T-helper 17 cell (primary cell): ENCODE measurements at regions not wholly inside any gene's neighbourhood (a gene's known extent, or its start where the extent isn't known, plus 50 kb on each side); places are given as distances from the start of the nearest gene placed in this dataset.

Source experiments
- ATAC-seq: fragments of 150-1000 bp; cut with Tn5 transposase; 2 replicates; pipeline ENCODE4 v1.10.0; 2021; ENCODE audit warnings: mild to moderate bottlenecking, moderate library complexity
- DNase-seq, 3 donors: peaks; one replicate each; pipeline versions ENCODE4 v3.0.0 to v3.0.0-alpha.2; 2020 to 2021
- H3K9me3 ChIP-seq: one replicate; pipeline ENCODE4 v1.7.0; 2013; ENCODE audit warnings: low read length, mild to moderate bottlenecking; ENCODE audit not compliant: control insufficient read depth, poor library complexity, severe bottlenecking
- H3K27ac Mint-ChIP-seq: one replicate; pipeline ENCODE4 v1.8.0; 2022; ENCODE audit warnings: mild to moderate bottlenecking, moderate library complexity, mixed read lengths
- H3K27me3 Mint-ChIP-seq: one replicate; pipeline ENCODE4 v1.8.0; 2022; ENCODE audit warnings: mixed read lengths
- H3K36me3 Mint-ChIP-seq: one replicate; pipeline ENCODE4 v1.8.0; 2022; ENCODE audit warnings: low read depth, mixed read lengths
- H3K4me1 Mint-ChIP-seq: one replicate; pipeline ENCODE4 v1.8.0; 2022; ENCODE audit warnings: mild to moderate bottlenecking, mixed read lengths
- H3K4me3 Mint-ChIP-seq: one replicate; pipeline ENCODE4 v1.8.0; 2022; ENCODE audit warnings: mild to moderate bottlenecking, moderate library complexity, mixed read lengths

DNA sequence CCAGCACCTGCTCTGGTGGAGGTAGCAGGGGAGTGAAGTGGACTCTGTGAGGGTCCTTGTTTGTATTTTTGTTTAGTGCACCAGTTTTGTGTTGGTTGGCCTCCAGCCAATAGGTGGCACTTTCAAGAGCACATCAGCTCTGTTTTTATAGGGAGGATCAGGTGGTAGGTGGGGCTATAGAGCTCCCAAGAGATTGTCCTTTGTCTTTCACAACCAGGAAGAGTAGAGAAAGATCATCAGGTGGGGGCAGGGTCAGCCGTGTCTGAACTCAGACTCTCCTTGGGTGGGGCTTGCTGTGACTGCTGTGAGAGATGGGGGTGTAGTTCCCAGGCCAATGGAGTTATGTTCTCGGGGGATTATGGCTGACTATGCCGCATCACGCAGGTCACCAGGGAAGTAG is 159.8 kb downstream of the ZNF326 start:
- ATAC-seq, result no peak
- no peaks in the 10 kb centered on the region for H3K9me3 ChIP-seq
- H3K4me3 Mint-ChIP-seq, result no peak overlapping the region
- H3K4me1 Mint-ChIP-seq, result no peaks in the 10 kb centered on the region
- DNase-seq, result no peak
- H3K27ac Mint-ChIP-seq, result no peak overlapping the region
- H3K36me3 Mint-ChIP-seq, result peaks cover 2% of the 10 kb centered on the region
- peaks cover 24% of the 10 kb centered on the region for H3K27me3 Mint-ChIP-seq

DNA sequence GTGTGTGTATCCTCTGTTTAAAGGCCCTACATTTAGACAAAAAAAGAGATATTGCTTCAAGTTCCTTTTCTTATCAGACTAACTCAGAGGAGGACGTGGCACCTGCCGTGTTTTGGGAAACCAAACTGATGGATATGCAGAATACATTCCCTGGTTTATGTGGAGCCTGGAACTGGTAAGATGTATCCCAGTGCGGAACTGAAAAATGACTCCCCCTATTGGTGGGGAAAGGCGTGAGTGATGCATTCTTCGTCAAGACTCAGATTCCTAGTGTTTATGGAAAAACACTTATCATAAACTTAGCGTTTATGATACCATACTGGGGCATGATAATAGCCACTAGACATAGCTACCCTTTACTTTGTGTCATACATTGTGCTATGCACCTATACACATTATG is 154.2 kb downstream of the ZNF326 start:
- no peaks in the 10 kb centered on the region for H3K4me1 Mint-ChIP-seq
- H3K27ac Mint-ChIP-seq, result no peak overlapping the region
- H3K9me3 ChIP-seq, result no peaks in the 10 kb centered on the region
- DNase-seq (no peak), ATAC-seq (no peak)
- H3K4me3 Mint-ChIP-seq, result no peak overlapping the region
- H3K27me3 Mint-ChIP-seq, result peaks cover 6% of the 10 kb centered on the region
- no peaks in the 10 kb centered on the region for H3K36me3 Mint-ChIP-seq

DNA sequence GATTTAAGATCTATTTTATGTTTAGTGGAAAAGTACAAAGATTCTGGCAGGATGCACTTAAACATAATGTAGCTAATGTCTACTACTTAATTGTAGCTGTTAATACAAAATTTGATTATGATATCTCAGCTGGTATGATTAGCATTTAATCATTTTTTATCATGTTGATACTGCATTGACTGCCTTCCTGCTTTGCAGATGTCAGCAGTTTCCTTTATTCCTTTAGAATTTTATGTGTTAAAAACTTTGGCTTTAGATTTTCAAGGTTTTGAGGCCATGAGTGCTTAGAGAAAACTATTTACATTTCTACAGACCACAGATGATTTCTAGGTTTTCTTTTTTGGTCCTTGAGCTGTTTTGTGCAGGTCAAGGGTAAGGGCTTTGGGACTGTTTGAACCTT is 152.2 kb downstream of the ZNF326 start:
- Mint-ChIP-seq H3K27me3 (peaks cover 6% of the 10 kb centered on the region), H3K27ac (no peak overlapping the region), H3K4me1 (no peaks in the 10 kb centered on the region), H3K36me3 (no peaks in the 10 kb centered on the region), H3K4me3 (no peak overlapping the region)
- DNase-seq, result no peak
- H3K9me3 ChIP-seq, result no peaks in the 10 kb centered on the region
- no peak for ATAC-seq

- H3K27me3 Mint-ChIP-seq, result peaks cover 6% of the 10 kb centered on the region
- DNase-seq (no peak), ATAC-seq (no peak)
- H3K4me3 Mint-ChIP-seq, result no peak overlapping the region
- no peaks in the 10 kb centered on the region for H3K9me3 ChIP-seq
- no peaks in the 10 kb centered on the region for H3K4me1 Mint-ChIP-seq
- H3K36me3 Mint-ChIP-seq, result no peaks in the 10 kb centered on the region
- H3K27ac Mint-ChIP-seq, result no peak overlapping the region
These were observed 149.9 kb downstream of the ZNF326 start for GRCh38 chr1:90144820-90145219.

DNA sequence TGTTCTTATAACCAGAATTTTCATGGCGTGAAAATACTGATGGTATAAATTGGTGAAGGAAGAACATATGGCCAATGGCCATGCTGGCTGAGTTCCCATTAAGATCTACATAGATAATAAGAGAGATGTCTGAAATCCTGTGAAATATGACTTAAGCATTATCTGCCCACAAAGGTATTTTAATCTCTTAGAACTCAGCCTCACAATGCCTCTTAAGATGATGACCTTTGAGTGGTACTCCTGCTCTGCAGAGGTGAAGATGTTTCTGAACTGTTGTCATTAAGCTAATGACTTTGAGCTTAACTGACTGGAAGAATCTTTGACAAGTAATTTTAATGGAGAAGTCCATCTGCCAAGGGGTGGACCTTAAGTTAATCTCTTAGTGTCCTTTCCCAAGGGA is 148.7 kb downstream of the ZNF326 start:
- no peaks in the 10 kb centered on the region for H3K36me3 Mint-ChIP-seq
- H3K27ac Mint-ChIP-seq, result no peak overlapping the region
- ATAC-seq, result no peak
- no peak overlapping the region for H3K4me3 Mint-ChIP-seq
- no peak for DNase-seq
- H3K9me3 ChIP-seq, result no peaks in the 10 kb centered on the region
- peaks cover 6% of the 10 kb centered on the region for H3K27me3 Mint-ChIP-seq
- H3K4me1 Mint-ChIP-seq, result no peaks in the 10 kb centered on the region

DNA sequence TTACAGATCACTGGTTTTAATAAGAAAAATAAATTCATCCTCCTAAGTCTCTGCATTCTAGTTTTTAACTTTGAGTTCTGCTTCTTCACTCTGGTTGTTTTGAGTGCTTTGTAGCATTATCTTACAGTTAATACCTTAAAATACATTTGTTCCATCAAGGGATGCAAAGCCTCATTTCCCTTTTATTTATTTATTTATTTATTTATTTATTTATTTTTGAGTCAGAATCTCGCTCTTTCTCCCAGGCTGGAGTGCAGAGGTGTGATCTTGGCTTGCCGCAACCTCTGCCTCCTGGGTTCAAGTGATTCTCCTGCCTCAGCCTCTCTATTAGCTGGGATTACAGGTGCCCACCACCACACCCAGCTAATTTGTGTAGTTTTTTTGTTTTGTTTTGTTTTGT is 147.8 kb downstream of the ZNF326 start:
- ATAC-seq (no peak), DNase-seq (no peak)
- no peak overlapping the region for H3K27ac Mint-ChIP-seq
- H3K4me1 Mint-ChIP-seq, result no peaks in the 10 kb centered on the region
- H3K4me3 Mint-ChIP-seq, result no peak overlapping the region
- H3K9me3 ChIP-seq, result no peaks in the 10 kb centered on the region
- H3K36me3 Mint-ChIP-seq, result no peaks in the 10 kb centered on the region
- H3K27me3 Mint-ChIP-seq, result peaks cover 3% of the 10 kb centered on the region

- DNase-seq (no peak), ATAC-seq (no peak)
- Mint-ChIP-seq H3K36me3 (no peaks in the 10 kb centered on the region), H3K4me3 (no peak overlapping the region), H3K27ac (no peak overlapping the region), H3K27me3 (no peaks in the 10 kb centered on the region), H3K4me1 (no peaks in the 10 kb centered on the region)
- H3K9me3 ChIP-seq, result peaks cover 3% of the 10 kb centered on the region
These were observed 144.9 kb downstream of the ZNF326 start for GRCh38 chr1:90139837-90140236.

DNA sequence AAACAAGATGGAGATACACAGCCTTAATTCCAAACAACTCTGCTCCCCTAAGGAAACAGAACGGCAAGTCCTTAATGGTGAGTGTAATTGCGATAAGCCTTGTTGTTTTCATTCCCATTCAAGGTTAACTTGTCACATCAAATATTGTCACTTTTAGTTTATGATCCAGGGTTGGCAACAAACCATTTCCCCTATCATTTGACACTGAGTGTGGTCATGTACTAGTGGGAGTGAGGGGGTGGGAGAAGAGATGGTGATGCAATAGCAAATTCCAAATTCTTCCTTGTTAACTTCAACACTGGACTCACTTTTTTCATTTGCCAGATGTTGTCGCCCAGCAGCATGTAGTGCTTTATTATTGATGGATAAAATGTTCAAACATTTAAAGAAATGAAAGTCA is 140.4 kb downstream of the ZNF326 start:
- H3K4me3 Mint-ChIP-seq, result no peak overlapping the region
- peaks cover 39% of the 10 kb centered on the region for H3K27me3 Mint-ChIP-seq
- no peaks in the 10 kb centered on the region for H3K36me3 Mint-ChIP-seq
- no peak overlapping the region for H3K27ac Mint-ChIP-seq
- ATAC-seq (no peak), DNase-seq (no peak)
- H3K9me3 ChIP-seq, result peaks cover 3% of the 10 kb centered on the region
- H3K4me1 Mint-ChIP-seq, result peaks cover 2% of the 10 kb centered on the region

DNA sequence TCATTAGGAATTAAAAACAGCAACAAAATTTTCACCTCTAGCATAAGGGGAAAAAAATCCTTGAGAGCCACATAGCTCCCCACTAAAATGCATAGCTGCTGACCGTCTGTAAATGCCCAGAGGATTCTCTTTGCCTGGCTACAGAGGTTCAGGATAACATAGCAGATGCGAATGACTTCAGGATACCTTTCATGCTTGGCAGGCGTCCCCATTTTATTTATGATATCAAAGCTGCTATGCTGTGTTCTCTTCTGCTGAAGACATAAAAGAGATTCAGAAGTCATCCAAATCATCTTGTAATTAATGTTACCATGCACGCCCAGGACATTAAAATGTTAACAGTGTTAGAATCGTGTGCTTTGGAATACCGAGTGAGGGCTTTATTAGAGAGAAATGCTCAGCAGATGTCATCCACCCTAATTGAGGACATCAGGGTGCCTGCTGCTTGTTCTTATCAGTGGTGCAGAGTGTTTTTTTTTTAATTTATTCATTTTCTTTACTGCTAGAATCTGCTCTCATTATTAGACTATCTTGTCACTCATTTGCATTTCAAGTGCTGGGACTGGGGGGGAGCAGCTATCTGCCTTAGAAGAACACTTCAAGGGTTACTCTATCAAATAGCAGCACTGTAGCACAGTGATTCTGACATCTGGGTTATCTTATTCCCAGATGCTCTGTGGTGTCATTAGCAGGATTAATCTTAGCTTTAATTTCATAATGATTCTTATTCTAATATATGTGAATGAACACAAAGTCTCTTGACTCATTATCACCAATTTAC is 139.5 kb downstream of the ZNF326 start:
- DNase-seq (no peak), ATAC-seq (no peak)
- H3K4me3 Mint-ChIP-seq, result no peak overlapping the region
- H3K27me3 Mint-ChIP-seq, result peaks cover 48% of the 10 kb centered on the region
- H3K4me1 Mint-ChIP-seq, result peaks cover 2% of the 10 kb centered on the region
- no peaks in the 10 kb centered on the region for H3K36me3 Mint-ChIP-seq
- H3K9me3 ChIP-seq, result peaks cover 3% of the 10 kb centered on the region
- no peak overlapping the region for H3K27ac Mint-ChIP-seq

DNA sequence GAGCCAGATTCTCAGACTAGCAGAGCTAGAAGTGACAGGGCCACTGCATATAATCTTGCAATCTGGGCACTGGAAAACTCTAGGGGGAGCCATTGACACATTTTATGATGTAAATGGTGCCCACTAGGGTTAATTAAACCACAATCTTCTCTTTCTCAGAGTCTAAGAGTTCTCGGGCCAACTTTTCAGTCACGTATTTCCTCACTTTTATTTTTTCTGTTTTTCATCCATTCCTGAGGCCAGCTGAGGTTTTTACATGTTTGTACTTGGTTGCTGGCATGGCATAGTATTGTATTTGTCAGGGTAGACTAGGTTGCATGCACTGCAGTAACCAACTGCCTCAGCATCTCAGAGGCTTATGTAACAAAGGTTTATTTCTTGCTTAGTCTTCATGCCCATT is 138.2 kb downstream of the ZNF326 start:
- Mint-ChIP-seq H3K4me1 (peaks cover 2% of the 10 kb centered on the region), H3K27me3 (peaks cover 60% of the 10 kb centered on the region), H3K36me3 (no peaks in the 10 kb centered on the region), H3K4me3 (no peak overlapping the region), H3K27ac (no peak overlapping the region)
- H3K9me3 ChIP-seq, result peaks cover 3% of the 10 kb centered on the region
- ATAC-seq (no peak), DNase-seq (no peak)

DNA sequence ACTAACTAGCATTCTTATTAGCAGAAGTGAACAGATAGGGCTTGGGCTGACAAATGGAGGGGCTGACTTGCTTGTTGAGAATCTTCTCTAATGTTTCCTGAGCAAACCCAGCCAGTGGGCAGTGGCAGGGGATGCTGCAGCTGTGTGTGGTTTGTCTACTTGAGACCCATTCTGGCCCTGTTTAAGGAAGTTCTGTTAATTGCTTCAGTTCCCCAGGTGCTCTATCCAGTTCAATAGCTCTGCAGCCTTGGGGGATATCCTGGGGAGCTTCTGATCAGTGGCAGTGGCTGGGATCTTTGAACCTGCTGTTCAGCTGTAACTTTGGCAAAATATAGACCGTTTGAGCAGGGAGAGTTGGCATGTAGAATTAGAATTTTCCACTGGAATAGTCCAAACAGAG is 137.4 kb downstream of the ZNF326 start:
- H3K36me3 Mint-ChIP-seq, result no peaks in the 10 kb centered on the region
- H3K4me1 Mint-ChIP-seq, result peaks cover 2% of the 10 kb centered on the region
- no peak for ATAC-seq

DNA sequence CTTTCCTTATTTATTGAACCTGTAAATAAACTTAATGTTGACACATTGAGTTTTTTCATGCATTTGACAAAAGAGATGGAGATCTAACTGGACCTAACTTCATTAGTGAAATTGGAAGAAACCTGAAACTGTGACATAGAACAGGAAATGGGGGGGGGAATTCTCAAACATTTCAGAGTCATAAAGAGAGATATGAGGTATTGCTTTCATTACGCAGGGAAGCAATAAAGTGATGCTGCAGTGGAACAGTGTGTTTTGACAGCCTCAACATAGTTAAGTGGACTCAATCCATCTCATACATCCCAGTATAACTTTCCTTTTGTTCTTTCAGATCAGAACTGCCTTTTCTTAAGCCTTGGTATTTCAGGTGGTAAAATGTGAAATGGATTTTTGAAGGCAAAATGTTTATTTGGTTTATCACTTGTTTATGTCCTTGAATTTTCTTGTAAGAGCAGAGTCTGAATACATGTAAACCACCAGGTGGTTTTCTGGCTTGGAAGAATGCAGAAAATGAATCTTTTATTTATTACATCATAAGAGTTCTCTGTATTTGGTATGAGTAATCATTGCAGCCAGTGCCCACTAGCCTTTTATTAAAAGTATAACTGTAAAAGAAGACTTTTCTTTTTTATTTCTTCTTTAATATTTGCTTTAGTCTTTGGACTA is 132.5 kb downstream of the ZNF326 start:
- Mint-ChIP-seq H3K4me3 (no peak overlapping the region), H3K27ac (no peak overlapping the region), H3K36me3 (no peaks in the 10 kb centered on the region), H3K4me1 (no peaks in the 10 kb centered on the region), H3K27me3 (peaks cover 79% of the 10 kb centered on the region)
- DNase-seq (no peak), ATAC-seq (no peak)
- H3K9me3 ChIP-seq, result no peaks in the 10 kb centered on the region

More for the DNA sequence above, 137.4 kb downstream of the ZNF326 start:
- Mint-ChIP-seq H3K27ac (no peak overlapping the region), H3K27me3 (peaks cover 61% of the 10 kb centered on the region), H3K4me3 (no peak overlapping the region)
- no peak for DNase-seq
- peaks cover 3% of the 10 kb centered on the region for H3K9me3 ChIP-seq

GRCh38 chr1:90126834-90127233 is 131.9 kb downstream of the ZNF326 start:
- Mint-ChIP-seq H3K27ac (no peak overlapping the region), H3K4me1 (no peaks in the 10 kb centered on the region), H3K36me3 (no peaks in the 10 kb centered on the region), H3K27me3 (peaks cover 75% of the 10 kb centered on the region), H3K4me3 (no peak overlapping the region)
- ATAC-seq (no peak), DNase-seq (no peak)
- H3K9me3 ChIP-seq, result no peaks in the 10 kb centered on the region
